Keratinocyte (primary cell): ENCODE measurements at regions not wholly inside any gene's neighbourhood (a gene's known extent, or its start where the extent isn't known, plus 50 kb on each side); places are given as distances from the start of the nearest gene placed in this dataset.

ENCODE experiments used
- DNase-seq: peaks from one replicate; pipeline ENCODE4 v3.0.0-alpha.2; 2011; ENCODE audit warnings: low read depth, missing footprints, low spot score
- FAIRE-seq: peaks from 2 replicates; lab custom pipeline; 2011; peaks lifted over from hg19 to GRCh38; lab: Jason Lieb, UNC
- H2AFZ ChIP-seq: 2 replicates; pipeline ENCODE4 v1.6.0; 2012; ENCODE audit warnings: low read length, control low read depth, inconsistent platforms; ENCODE audit not compliant: control insufficient read depth
- H3K27ac ChIP-seq: 2 replicates; pipeline ENCODE4 v1.5.1; 2011; ENCODE audit warnings: low read length; ENCODE audit not compliant: control insufficient read depth, insufficient read depth
- H3K27me3 ChIP-seq: 3 replicates; pipeline ENCODE4 v1.6.0; 2011; ENCODE audit warnings: low read length; ENCODE audit not compliant: control insufficient read depth, insufficient read depth; ENCODE audit errors: extremely low read depth
- H3K36me3 ChIP-seq, 2 experiments: 2 replicates in 1 of 2; 3 replicates in 1 of 2; pipeline ENCODE4 v1.5.1; 2011; ENCODE audit warnings: low read length in 2 of 2, mild to moderate bottlenecking in 1 of 2; ENCODE audit not compliant: control insufficient read depth in 2 of 2, insufficient read depth in 2 of 2; ENCODE audit errors: extremely low read depth in 1 of 2
- H3K4me1 ChIP-seq: 3 replicates; pipeline ENCODE4 v1.5.1; 2011; ENCODE audit warnings: low read length; ENCODE audit not compliant: control insufficient read depth, insufficient read depth; ENCODE audit errors: extremely low read depth
- H3K4me2 ChIP-seq: 3 replicates; pipeline ENCODE4 v1.6.0; 2011; ENCODE audit warnings: low read depth, low read length; ENCODE audit not compliant: control insufficient read depth, insufficient read depth; ENCODE audit errors: extremely low read depth
- H3K4me3 ChIP-seq, 3 experiments: fragments of 200-600 bp in 1 of 3; sonication (generic) in 1 of 3; 2 replicates in 2 of 3; 3 replicates in 1 of 3; pipeline ENCODE4 v1.5.1; 2011 to 2016; ENCODE audit warnings: low read length in 3 of 3, mild to moderate bottlenecking in 3 of 3, control low read depth in 2 of 3, inconsistent platforms in 1 of 3, low read depth in 1 of 3, mixed read lengths in 1 of 3, mixed run types in 1 of 3, moderate library complexity in 1 of 3; ENCODE audit not compliant: control insufficient read depth in 2 of 3, insufficient read depth in 2 of 3; ENCODE audit errors: extremely low read depth in 1 of 3
- H3K79me2 ChIP-seq: 2 replicates; pipeline ENCODE4 v1.6.0; 2012; ENCODE audit warnings: low read length; ENCODE audit not compliant: control insufficient read depth, insufficient read depth
- H3K9ac ChIP-seq: 3 replicates; pipeline ENCODE4 v1.6.0; 2011; ENCODE audit warnings: low read length; ENCODE audit not compliant: control insufficient read depth, insufficient read depth; ENCODE audit errors: extremely low read depth
- H3K9me1 ChIP-seq: 3 replicates; pipeline ENCODE4 v1.6.0; 2011; ENCODE audit warnings: low read length; ENCODE audit not compliant: control insufficient read depth, insufficient read depth; ENCODE audit errors: extremely low read depth
- H3K9me3 ChIP-seq: 2 replicates; pipeline ENCODE4 v1.5.1; 2012; ENCODE audit warnings: low read depth, low read length; ENCODE audit not compliant: control insufficient read depth
- H4K20me1 ChIP-seq: 3 replicates; pipeline ENCODE4 v1.6.0; 2011; ENCODE audit warnings: low read length; ENCODE audit not compliant: control insufficient read depth, insufficient read depth; ENCODE audit errors: extremely low read depth
- CTCF ChIP-seq, 3 experiments: IDR thresholded peaks in 1 of 3; conservative IDR thresholded peaks in 1 of 3; optimal IDR thresholded peaks in 1 of 3; 2 replicates in 2 of 3; 3 replicates in 1 of 3; pipeline versions ENCODE3 to v1.5.1; 2011; ENCODE audit warnings: low read length in 3 of 3, mild to moderate bottlenecking in 3 of 3, moderate library complexity in 2 of 3, control low read depth in 1 of 3, inconsistent platforms in 1 of 3; ENCODE audit not compliant: insufficient read depth in 2 of 3; ENCODE audit errors: extremely low read depth in 1 of 3
- EZH2 ChIP-seq: IDR thresholded peaks from one replicate; pipeline ENCODE4 v1.6.1; 2012; ENCODE audit warnings: inconsistent platforms, mild to moderate bottlenecking, low read length, moderate library complexity
- dilution Hi-C: fragments of 300-500 bp; cut with MboI; formaldehyde crosslinking; loops from one replicate; pipeline ENCODE4 v1.7.0; 2020; ENCODE audit warnings: low sequenced_read_pairs; ENCODE audit not compliant: extremely low pct_ligation_motif_present

- H3K27me3 ChIP-seq = no peaks in the 10 kb centered on the region
- no peak for FAIRE-seq
- no peaks in the 10 kb centered on the region for H3K36me3 ChIP-seq
- H2AFZ ChIP-seq = no peak overlapping the region
- H3K9me3 ChIP-seq = no peaks in the 10 kb centered on the region
- no peaks in the 10 kb centered on the region for H3K79me2 ChIP-seq
- TF ChIP-seq CTCF (optimal IDR thresholded peaks at IDR 0.05 in 1 of 3, IDR thresholded peaks at IDR 0.05 in 1 of 3, conservative IDR thresholded peaks at IDR 0.05 in 1 of 3; ENCODE audit: extremely low read depth in 1 of 3, insufficient read depth in 2 of 3, low read length in 3 of 3) (no peak), EZH2 (no peak)
- peaks cover 4% of the 10 kb centered on the region for H3K4me1 ChIP-seq
- H3K4me2 ChIP-seq = no peak overlapping the region
- H3K9me1 ChIP-seq = no peaks in the 10 kb centered on the region
- DNase-seq = no peak
- no peak overlapping the region for H3K27ac ChIP-seq
- H3K4me3 ChIP-seq = no peak overlapping the region
- no peaks in the 10 kb centered on the region for H4K20me1 ChIP-seq
- dilution Hi-C loops = no loop called here
- no peak overlapping the region for H3K9ac ChIP-seq
Observed at GRCh38 chr14:65877166-65877565, 464.6 kb downstream of the FUT8 start.

- H2AFZ ChIP-seq = no peak overlapping the region
- no peaks in the 10 kb centered on the region for H3K36me3 ChIP-seq
- DNase-seq (no peak), FAIRE-seq (no peak)
- TF ChIP-seq EZH2 (no peak), CTCF (optimal IDR thresholded peaks at IDR 0.05 in 1 of 3, IDR thresholded peaks at IDR 0.05 in 1 of 3, conservative IDR thresholded peaks at IDR 0.05 in 1 of 3; ENCODE audit: extremely low read depth in 1 of 3, insufficient read depth in 2 of 3, low read length in 3 of 3) (no peak)
- H3K4me3 ChIP-seq = no peak overlapping the region
- no peaks in the 10 kb centered on the region for H3K9me1 ChIP-seq
- no peak overlapping the region for H3K27ac ChIP-seq
- no peaks in the 10 kb centered on the region for H3K79me2 ChIP-seq
- no peaks in the 10 kb centered on the region for H4K20me1 ChIP-seq
- H3K4me2 ChIP-seq = no peak overlapping the region
- H3K4me1 ChIP-seq = peaks cover 4% of the 10 kb centered on the region
- H3K9ac ChIP-seq = no peak overlapping the region
- H3K27me3 ChIP-seq = no peaks in the 10 kb centered on the region
- H3K9me3 ChIP-seq = no peaks in the 10 kb centered on the region
- dilution Hi-C loops = no loop called here
Observed at GRCh38 chr14:65877624-65878023, 465.1 kb downstream of the FUT8 start.
